ENCODE measurements at regions not wholly inside any gene's neighbourhood (a gene's known extent, or its start where the extent isn't known, plus 50 kb on each side); places are given as distances from the start of the nearest gene placed in this dataset.
A peak's percentile ranks its signal among the peaks of the same experiment; 100 is the strongest.

GRCh38 chr15:95953032-95953431 lies 377.5 kb upstream of the NR2F2 start:
- H3K9me3 ChIP-seq = no peaks in the 10 kb centered on the region
- intact Hi-C loops (cut with DNase I) = no loop called here
- TF ChIP-seq CTCF (IDR thresholded peaks at IDR 0.05) (no peak), POLR2AphosphoS5 (IDR thresholded peaks at IDR 0.05) (no peak), POLR2A (IDR thresholded peaks at IDR 0.05) (no peak)
- H3K4me1 ChIP-seq (replicated peaks) = no peaks in the 10 kb centered on the region
- no peak for DNase-seq (ENCODE audit: low spot score)
- H3K27ac ChIP-seq = no peak overlapping the region
- H3K36me3 ChIP-seq = no peaks in the 10 kb centered on the region
- H3K27me3 ChIP-seq (replicated peaks; ENCODE audit: insufficient read depth) = no peaks in the 10 kb centered on the region
- WGBS = 81% methylated on average over 4 of the region's 4 CpGs
- no peak overlapping the region for H3K4me3 ChIP-seq

- Histone ChIP-seq H3K4me3 (no peak overlapping the region), H3K4me1 (replicated peaks) (no peaks in the 10 kb centered on the region), H3K36me3 (no peaks in the 10 kb centered on the region), H3K27ac (no peak overlapping the region), H3K27me3 (replicated peaks; ENCODE audit: insufficient read depth) (no peaks in the 10 kb centered on the region), H3K9me3 (no peaks in the 10 kb centered on the region)
- no peak for DNase-seq (ENCODE audit: low spot score)
- intact Hi-C loops (cut with DNase I) = no loop called here
- no peak for TF ChIP-seq POLR2A (IDR thresholded peaks at IDR 0.05)
- TF ChIP-seq POLR2AphosphoS5 (IDR thresholded peaks at IDR 0.05) = no peak
- TF ChIP-seq CTCF (IDR thresholded peaks at IDR 0.05) = no peak
- WGBS = 58% methylated on average over 7 of the region's 7 CpGs
These were observed 372.6 kb upstream of the NR2F2 start for GRCh38 chr15:95957861-95958260.

- no peak for TF ChIP-seq CTCF (IDR thresholded peaks at IDR 0.05)
- peak; percentile 5 for TF ChIP-seq POLR2AphosphoS5 (IDR thresholded peaks at IDR 0.05)
- TF ChIP-seq POLR2A (IDR thresholded peaks at IDR 0.05) = no peak
- WGBS = 6% methylated on average over 5 of the region's 5 CpGs
- no peak overlapping the region for H3K4me3 ChIP-seq
- no peaks in the 10 kb centered on the region for H3K36me3 ChIP-seq
- intact Hi-C loops (cut with DNase I) = no loop called here
- H3K27me3 ChIP-seq (replicated peaks; ENCODE audit: insufficient read depth) = no peaks in the 10 kb centered on the region
- no peak overlapping the region for H3K27ac ChIP-seq
- H3K4me1 ChIP-seq (replicated peaks) = no peaks in the 10 kb centered on the region
- no peaks in the 10 kb centered on the region for H3K9me3 ChIP-seq
- DNase-seq (ENCODE audit: low spot score) = peak; percentile 12
These were observed 372.1 kb upstream of the NR2F2 start for GRCh38 chr15:95958382-95958781.

GRCh38 chr15:95968856-95969255 lies 361.6 kb upstream of the NR2F2 start:
- no peaks in the 10 kb centered on the region for H3K9me3 ChIP-seq
- H3K4me1 ChIP-seq (replicated peaks) = no peaks in the 10 kb centered on the region
- no peaks in the 10 kb centered on the region for H3K27me3 ChIP-seq (replicated peaks; ENCODE audit: insufficient read depth)
- H3K4me3 ChIP-seq = no peak overlapping the region
- no peak for DNase-seq (ENCODE audit: low spot score)
- H3K36me3 ChIP-seq = no peaks in the 10 kb centered on the region
- H3K27ac ChIP-seq = no peak overlapping the region
- intact Hi-C loops (cut with DNase I) = no loop called here
- no peak for TF ChIP-seq POLR2AphosphoS5 (IDR thresholded peaks at IDR 0.05)
- 99% methylated on average over 5 of the region's 5 CpGs for WGBS

GRCh38 chr15:95970326-95970725 lies 360.2 kb upstream of the NR2F2 start:
- Histone ChIP-seq H3K27ac (no peak overlapping the region), H3K4me1 (replicated peaks) (no peaks in the 10 kb centered on the region), H3K27me3 (replicated peaks; ENCODE audit: insufficient read depth) (no peaks in the 10 kb centered on the region), H3K9me3 (no peaks in the 10 kb centered on the region), H3K36me3 (no peaks in the 10 kb centered on the region), H3K4me3 (no peak overlapping the region)
- TF ChIP-seq CTCF (IDR thresholded peaks at IDR 0.05) (no peak), POLR2AphosphoS5 (IDR thresholded peaks at IDR 0.05) (no peak)
- no peak for DNase-seq (ENCODE audit: low spot score)
- intact Hi-C loops (cut with DNase I) = no loop called here
- 84% methylated on average over 3 of the region's 3 CpGs for WGBS
